K562 (cell line): ENCODE measurements at regions not wholly inside any gene's neighbourhood (a gene's known extent, or its start where the extent isn't known, plus 50 kb on each side); places are given as distances from the start of the nearest gene placed in this dataset.

Experiments used
- ATAC-seq: fragments of 200-7000 bp; cut with Tn5 transposase; 3 replicates; pipeline ENCODE4 v1.9.1; 2020; ENCODE audit warnings: moderate library complexity
- BruUV-seq: library from RNA; stranded (reverse); fragments of 400-500 nt; replicated peaks from 2 replicates; lab custom pipeline; 2021; lab: Mats Ljungman, UMichigan
- CTCF ChIA-PET: fragments of 300-600 bp; formaldehyde crosslinking; extraction: SDS; loops from one replicate; lab custom pipeline; 2021; ENCODE audit warnings: low intra/inter-chr PET ratio; lab: Yijun Ruan, JAX
- POLR2A ChIA-PET: fragments of 300-600, 350-650 bp; sonication (Branson Sonifier 250); formaldehyde crosslinking; extraction: SDS; loops from one replicate; lab custom pipeline; 2021; ENCODE audit warnings: antibody characterized with exemption, inconsistent platforms; lab: Yijun Ruan, JAX
- DNase-seq, 4 experiments: peaks; one replicate each; pipeline versions ENCODE4 v3.0.0 to v3.0.0-alpha.2; 2011 to 2018; ENCODE audit warnings: low spot score in 3 of 4, mixed read lengths in 3 of 4; ENCODE audit errors: extremely low read depth in 1 of 4
- FAIRE-seq: peaks from 2 replicates; lab custom pipeline; 2011; peaks lifted over from hg19 to GRCh38; lab: Jason Lieb, UNC
- H2AFZ ChIP-seq: 2 replicates; pipeline ENCODE4 v1.6.0; 2011; ENCODE audit warnings: low read depth, low read length, control low read depth, inconsistent platforms
- H3K27ac ChIP-seq: fragments of 200-600 bp; 3 replicates; pipeline ENCODE4 v1.8.0; 2011; ENCODE audit warnings: low read depth, mild to moderate bottlenecking, control low read depth, inconsistent platforms, low read length, moderate library complexity, mixed read lengths; ENCODE audit errors: extremely low read depth
- H3K27me3 ChIP-seq, 2 experiments: fragments of 300-600 bp in 1 of 2; 2 replicates in 1 of 2; 3 replicates in 1 of 2; pipeline versions ENCODE4 v1.6.0 to v1.8.0; 2011; ENCODE audit warnings: inconsistent platforms in 2 of 2, low read length in 2 of 2, mild to moderate bottlenecking in 1 of 2, mixed read lengths in 1 of 2, moderate library complexity in 1 of 2; ENCODE audit not compliant: control insufficient read depth in 2 of 2, insufficient read depth in 2 of 2
- H3K36me3 ChIP-seq: fragments of 300-600 bp; 3 replicates; pipeline ENCODE4 v1.8.0; 2011; ENCODE audit warnings: mild to moderate bottlenecking, low read length, inconsistent platforms; ENCODE audit not compliant: control insufficient read depth, insufficient read depth
- H3K4me1 ChIP-seq, 2 experiments: fragments of 200-600 bp in 1 of 2; replicated peaks in 1 of 2; 2 replicates in 1 of 2; 3 replicates in 1 of 2; pipeline versions ENCODE4 v1.5.1 to v1.8.0; 2011; ENCODE audit warnings: inconsistent platforms in 2 of 2, low read length in 2 of 2, mild to moderate bottlenecking in 1 of 2, mixed read lengths in 1 of 2, moderate library complexity in 1 of 2; ENCODE audit not compliant: control insufficient read depth in 2 of 2, insufficient read depth in 2 of 2
- H3K4me2 ChIP-seq: 2 replicates; pipeline ENCODE4 v1.6.1; 2011; ENCODE audit warnings: low read length, control low read depth, inconsistent platforms, mixed read lengths; ENCODE audit not compliant: insufficient read depth
- H3K4me3 ChIP-seq: fragments of 200-600 bp; sonication (generic), shearing (Covaris generic); 2 replicates; pipeline ENCODE4 v1.5.1; 2016; ENCODE audit warnings: control low read depth, inconsistent platforms
- H3K79me2 ChIP-seq: fragments of 200-600 bp; 3 replicates; pipeline ENCODE4 v1.8.0; 2011; ENCODE audit warnings: low read length, inconsistent platforms; ENCODE audit not compliant: control insufficient read depth, insufficient read depth
- H3K9ac ChIP-seq, 2 experiments: 2 replicates each; pipeline versions ENCODE4 v1.6.0 to v1.6.1; 2011; ENCODE audit warnings: low read depth in 2 of 2, low read length in 2 of 2, control low read depth in 1 of 2, inconsistent platforms in 1 of 2, mild to moderate bottlenecking in 1 of 2, mixed read lengths in 1 of 2; ENCODE audit not compliant: insufficient read depth in 1 of 2
- H3K9me1 ChIP-seq: one replicate; pipeline ENCODE4 v1.6.0; 2011; ENCODE audit warnings: inconsistent platforms, mild to moderate bottlenecking, low read length, moderate library complexity; ENCODE audit not compliant: control insufficient read depth, insufficient read depth
- H3K9me3 ChIP-seq: replicated peaks from 2 replicates; pipeline ENCODE4 v1.5.1; 2011; ENCODE audit warnings: low read depth, low read length, inconsistent platforms; ENCODE audit not compliant: control insufficient read depth, insufficient read depth
- H4K20me1 ChIP-seq: replicated peaks from 2 replicates; pipeline ENCODE4 v1.6.1; 2011; ENCODE audit warnings: low read length, inconsistent platforms, mixed read lengths; ENCODE audit not compliant: control insufficient read depth, insufficient read depth
- BMI1 ChIP-seq: fragments of 150-350 bp; IDR thresholded peaks from 2 replicates; pipeline ENCODE4 v1.6.1; 2014; ENCODE audit warnings: low read length
- GTF2A2 ChIP-seq: IDR thresholded peaks from 2 replicates; pipeline ENCODE4 v1.6.1; 2016; ENCODE audit warnings: mild to moderate bottlenecking, missing genetic modification characterization, missing compliant biosample characterization
- KLF16 ChIP-seq: IDR thresholded peaks from 2 replicates; pipeline ENCODE4 v1.6.1; 2016; ENCODE audit warnings: antibody characterized with exemption
- STAT5B ChIP-seq: fragments of 250-450 bp; sonication (Bioruptor Pico); IDR thresholded peaks from 2 replicates; pipeline ENCODE4 v1.8.0; 2021; ENCODE audit warnings: mild to moderate bottlenecking, inconsistent platforms
- TCF7L2 ChIP-seq: fragments of 150-350 bp; IDR thresholded peaks from 2 replicates; pipeline ENCODE4 v1.6.1; 2016; ENCODE audit warnings: low read depth, mild to moderate bottlenecking, low read length, moderate library complexity
- ZNF311 ChIP-seq: fragments of 250-450 bp; sonication (Bioruptor Pico); IDR thresholded peaks from 2 replicates; pipeline ENCODE4 v1.4.0; 2020; ENCODE audit warnings: mild to moderate bottlenecking, moderate library complexity
- ZNF354B ChIP-seq: fragments of 250-450 bp; sonication (Bioruptor Pico); IDR thresholded peaks from 2 replicates; pipeline ENCODE4 v1.4.0; 2020
- WGBS: fragments of 100-300 bp; shearing (Covaris generic); methylation state at CpG from one replicate; pipeline ENCODE4 v1.1.6; 2016; ENCODE audit warnings: low coverage, mixed read lengths; ENCODE audit not compliant: insufficient coverage; ENCODE audit errors: missing lambda C conversion rate; 5-methylcytosine and 5-hydroxymethylcytosine counted together
- in situ Hi-C: fragments of 300-500 bp; cut with MboI; formaldehyde crosslinking; loops from 4 replicates; pipeline ENCODE4 v1.15.0; 2018; ENCODE audit warnings: inconsistent platforms, mixed read lengths
- intact Hi-C: fragments of 100-400 bp; cut with micrococcal nuclease; formaldehyde crosslinking; loops from 2 replicates; pipeline ENCODE4 v1.14.2; 2022
- TF ChIP-seq, protein P1 (sequence below): sonication (generic); formaldehyde crosslinking; IDR thresholded peaks from 2 replicates; pipeline ENCODE4 v1.8.1; 2022; ENCODE audit warnings: missing genetic modification reagents
- TF ChIP-seq, protein P2 (sequence below), 2 experiments: fragments of 450-650 bp; formaldehyde crosslinking in 1 of 2; IDR thresholded peaks; 2 replicates each; pipeline versions ENCODE4 v1.4.0 to v1.6.1; 2014 to 2020; ENCODE audit warnings: mild to moderate bottlenecking in 2 of 2, borderline replicate concordance in 1 of 2, low read depth in 1 of 2
- TF ChIP-seq, protein P3 (sequence below): sonication (generic); formaldehyde crosslinking; IDR thresholded peaks from 2 replicates; pipeline ENCODE4 v1.8.1; 2023; ENCODE audit warnings: mild to moderate bottlenecking, missing genetic modification reagents

DNA sequence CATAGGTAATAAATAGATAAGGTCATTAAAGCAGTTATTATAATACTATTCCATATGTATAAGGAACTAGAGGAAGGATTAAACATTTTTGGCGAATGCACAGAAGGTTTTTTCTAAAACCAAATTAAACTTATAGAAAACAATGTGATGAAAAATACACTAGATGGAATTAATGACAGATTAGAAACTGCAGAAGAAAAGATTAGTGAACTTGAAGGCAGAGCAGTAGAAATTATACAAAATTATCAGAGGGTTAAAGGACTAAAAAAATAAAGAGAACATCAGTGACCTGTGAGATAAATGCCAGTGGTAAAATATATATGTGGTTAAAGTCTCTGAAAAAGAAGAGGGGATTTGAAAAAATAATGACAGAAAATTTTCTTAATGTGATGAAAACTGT lies 74.0 kb downstream of the IGLL5 start (continued):
- TF ChIP-seq GTF2A2 (tag) (no peak), ZNF354B (CRISPR knock-in tag) (no peak)

DNA sequence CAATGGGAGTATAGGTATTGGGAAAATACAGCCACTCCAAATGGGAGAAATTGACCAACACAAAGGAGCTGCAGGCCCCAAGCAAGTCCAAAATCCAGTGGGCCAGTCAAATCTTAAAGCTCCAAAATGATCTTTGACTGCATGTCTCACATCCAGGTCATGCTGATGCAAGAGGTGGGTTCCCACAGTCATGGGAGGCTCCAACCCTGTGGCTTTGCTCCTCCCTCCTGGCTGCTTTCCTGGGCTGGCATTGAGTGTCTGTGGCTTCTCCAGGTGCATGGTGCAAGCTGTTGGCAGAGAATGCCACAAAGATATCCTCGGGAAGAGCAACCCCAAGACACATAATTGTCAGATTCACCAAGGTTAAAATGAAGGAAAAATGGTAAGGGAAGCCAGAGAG lies 80.8 kb downstream of the IGLL5 start:
- CTCF ChIA-PET = interaction anchor here (1.1 to 1.8 kb wide), 2 partner anchors 9 to 160 kb away, joined by 3 to 9 read pairs; no protein-coding TSS in a partner anchor
- Histone ChIP-seq H3K79me2 (no peaks in the 10 kb centered on the region), H3K36me3 (no peaks in the 10 kb centered on the region), H4K20me1 (no peaks in the 10 kb centered on the region), H3K9ac (no peak overlapping the region), H3K9me3 (no peaks in the 10 kb centered on the region), H3K4me3 (no peak overlapping the region), H3K9me1 (no peaks in the 10 kb centered on the region), H3K4me2 (no peak overlapping the region), H3K27ac (no peak overlapping the region), H3K4me1 (no peaks in the 10 kb centered on the region), H2AFZ (no peak overlapping the region), H3K27me3 (no peaks in the 10 kb centered on the region)
- POLR2A ChIA-PET = interaction anchor here (0.6 to 1.0 kb wide), 4 partner anchors 8 to 241 kb away, joined by 3 to 4 read pairs (median 3); no protein-coding TSS in a partner anchor
- in situ Hi-C loops (loop anchor here (5.0 to 25.0 kb wide), 3 partner anchors 159 to 619 kb away; partner anchors contain the start of gene IGLL1), intact Hi-C loops (no loop called here)
- WGBS = 0% methylated on average over 1 of the region's 1 CpG
- no TSS peak for BruUV-seq
- FAIRE-seq (no peak), ATAC-seq (peak; percentile 67), DNase-seq (no peak)
- no peak for TF ChIP-seq KLF16
- TF ChIP-seq, protein P1, sequence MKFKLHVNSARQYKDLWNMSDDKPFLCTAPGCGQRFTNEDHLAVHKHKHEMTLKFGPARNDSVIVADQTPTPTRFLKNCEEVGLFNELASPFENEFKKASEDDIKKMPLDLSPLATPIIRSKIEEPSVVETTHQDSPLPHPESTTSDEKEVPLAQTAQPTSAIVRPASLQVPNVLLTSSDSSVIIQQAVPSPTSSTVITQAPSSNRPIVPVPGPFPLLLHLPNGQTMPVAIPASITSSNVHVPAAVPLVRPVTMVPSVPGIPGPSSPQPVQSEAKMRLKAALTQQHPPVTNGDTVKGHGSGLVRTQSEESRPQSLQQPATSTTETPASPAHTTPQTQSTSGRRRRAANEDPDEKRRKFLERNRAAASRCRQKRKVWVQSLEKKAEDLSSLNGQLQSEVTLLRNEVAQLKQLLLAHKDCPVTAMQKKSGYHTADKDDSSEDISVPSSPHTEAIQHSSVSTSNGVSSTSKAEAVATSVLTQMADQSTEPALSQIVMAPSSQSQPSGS (CRISPR knock-in tag) = 0 out of 2 replicates have a peak, but pooled peaks have one; percentile 34
- no peak for TF ChIP-seq BMI1
- no peak for TF ChIP-seq STAT5B (CRISPR knock-in tag)
- TF ChIP-seq, protein P2, sequence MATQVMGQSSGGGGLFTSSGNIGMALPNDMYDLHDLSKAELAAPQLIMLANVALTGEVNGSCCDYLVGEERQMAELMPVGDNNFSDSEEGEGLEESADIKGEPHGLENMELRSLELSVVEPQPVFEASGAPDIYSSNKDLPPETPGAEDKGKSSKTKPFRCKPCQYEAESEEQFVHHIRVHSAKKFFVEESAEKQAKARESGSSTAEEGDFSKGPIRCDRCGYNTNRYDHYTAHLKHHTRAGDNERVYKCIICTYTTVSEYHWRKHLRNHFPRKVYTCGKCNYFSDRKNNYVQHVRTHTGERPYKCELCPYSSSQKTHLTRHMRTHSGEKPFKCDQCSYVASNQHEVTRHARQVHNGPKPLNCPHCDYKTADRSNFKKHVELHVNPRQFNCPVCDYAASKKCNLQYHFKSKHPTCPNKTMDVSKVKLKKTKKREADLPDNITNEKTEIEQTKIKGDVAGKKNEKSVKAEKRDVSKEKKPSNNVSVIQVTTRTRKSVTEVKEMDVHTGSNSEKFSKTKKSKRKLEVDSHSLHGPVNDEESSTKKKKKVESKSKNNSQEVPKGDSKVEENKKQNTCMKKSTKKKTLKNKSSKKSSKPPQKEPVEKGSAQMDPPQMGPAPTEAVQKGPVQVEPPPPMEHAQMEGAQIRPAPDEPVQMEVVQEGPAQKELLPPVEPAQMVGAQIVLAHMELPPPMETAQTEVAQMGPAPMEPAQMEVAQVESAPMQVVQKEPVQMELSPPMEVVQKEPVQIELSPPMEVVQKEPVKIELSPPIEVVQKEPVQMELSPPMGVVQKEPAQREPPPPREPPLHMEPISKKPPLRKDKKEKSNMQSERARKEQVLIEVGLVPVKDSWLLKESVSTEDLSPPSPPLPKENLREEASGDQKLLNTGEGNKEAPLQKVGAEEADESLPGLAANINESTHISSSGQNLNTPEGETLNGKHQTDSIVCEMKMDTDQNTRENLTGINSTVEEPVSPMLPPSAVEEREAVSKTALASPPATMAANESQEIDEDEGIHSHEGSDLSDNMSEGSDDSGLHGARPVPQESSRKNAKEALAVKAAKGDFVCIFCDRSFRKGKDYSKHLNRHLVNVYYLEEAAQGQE (IDR thresholded peaks at IDR 0.05; ENCODE audit: borderline replicate concordance) = no peak
- TF ChIP-seq, protein P2 (CRISPR knock-in tag; IDR thresholded peaks at IDR 0.05; ENCODE audit: low read depth) = no peak
- no peak for TF ChIP-seq ZNF311 (CRISPR knock-in tag)
- no peak for TF ChIP-seq ZNF354B (CRISPR knock-in tag)
- no peak for TF ChIP-seq TCF7L2
- TF ChIP-seq, protein P3, sequence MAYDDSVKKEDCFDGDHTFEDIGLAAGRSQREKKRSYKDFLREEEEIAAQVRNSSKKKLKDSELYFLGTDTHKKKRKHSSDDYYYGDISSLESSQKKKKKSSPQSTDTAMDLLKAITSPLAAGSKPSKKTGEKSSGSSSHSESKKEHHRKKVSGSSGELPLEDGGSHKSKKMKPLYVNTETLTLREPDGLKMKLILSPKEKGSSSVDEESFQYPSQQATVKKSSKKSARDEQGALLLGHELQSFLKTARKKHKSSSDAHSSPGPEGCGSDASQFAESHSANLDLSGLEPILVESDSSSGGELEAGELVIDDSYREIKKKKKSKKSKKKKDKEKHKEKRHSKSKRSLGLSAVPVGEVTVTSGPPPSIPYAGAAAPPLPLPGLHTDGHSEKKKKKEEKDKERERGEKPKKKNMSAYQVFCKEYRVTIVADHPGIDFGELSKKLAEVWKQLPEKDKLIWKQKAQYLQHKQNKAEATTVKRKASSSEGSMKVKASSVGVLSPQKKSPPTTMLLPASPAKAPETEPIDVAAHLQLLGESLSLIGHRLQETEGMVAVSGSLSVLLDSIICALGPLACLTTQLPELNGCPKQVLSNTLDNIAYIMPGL (CRISPR knock-in tag) = 0 out of 2 replicates have a peak, but pooled peaks have one; percentile 1
